GM23338 (cell line): ENCODE measurements at regions not wholly inside any gene's neighbourhood (a gene's known extent, or its start where the extent isn't known, plus 50 kb on each side); places are given as distances from the start of the nearest gene placed in this dataset.

Experiments
- ATAC-seq: fragments of 200-7000 bp; cut with Tn5 transposase; 3 replicates; pipeline ENCODE4 v1.9.1; 2020
- DNase-seq: peaks from one replicate; pipeline ENCODE4 v3.0.0-alpha.2; 2015; ENCODE audit warnings: low spot score
- H2AFZ ChIP-seq: fragments of 200-600 bp; sonication (generic); 2 replicates; pipeline ENCODE4 v1.8.0; 2016; ENCODE audit warnings: antibody characterized with exemption, mild to moderate bottlenecking, moderate library complexity
- H3F3A ChIP-seq: fragments of 200-600 bp; sonication (generic); replicated peaks from 2 replicates; pipeline ENCODE4 v1.8.0; 2017; ENCODE audit warnings: antibody characterized with exemption, mixed run types, low read depth
- H3K27ac ChIP-seq: fragments of 200-600 bp; sonication (generic); 2 replicates; pipeline ENCODE4 v1.6.1; 2016; ENCODE audit warnings: low read depth
- H3K27me3 ChIP-seq: fragments of 200-600 bp; sonication (generic); 2 replicates; pipeline ENCODE4 v1.8.0; 2016; ENCODE audit warnings: mild to moderate bottlenecking, mixed run types, moderate library complexity; ENCODE audit not compliant: insufficient read depth
- H3K36me3 ChIP-seq: fragments of 200-600 bp; sonication (generic); 2 replicates; pipeline ENCODE4 v1.8.0; 2016; ENCODE audit warnings: mild to moderate bottlenecking; ENCODE audit not compliant: insufficient read depth
- H3K4me1 ChIP-seq: fragments of 200-600 bp; sonication (generic); 2 replicates; pipeline ENCODE4 v1.8.0; 2016; ENCODE audit warnings: mild to moderate bottlenecking, moderate library complexity; ENCODE audit not compliant: insufficient read depth
- H3K4me2 ChIP-seq: fragments of 200-600 bp; sonication (generic); 2 replicates; pipeline ENCODE4 v1.7.1; 2017; ENCODE audit warnings: mixed run types
- H3K4me3 ChIP-seq: fragments of 200-600 bp; sonication (generic); 2 replicates; pipeline ENCODE4 v1.6.1; 2016; ENCODE audit warnings: mixed run types
- H3K79me2 ChIP-seq: fragments of 200-600 bp; sonication (generic); replicated peaks from 2 replicates; pipeline ENCODE4 v1.8.0; 2017; ENCODE audit warnings: mild to moderate bottlenecking; ENCODE audit not compliant: insufficient read depth
- H3K9me2 ChIP-seq: fragments of 200-600 bp; sonication (generic); 2 replicates; pipeline ENCODE4 v1.8.0; 2017; ENCODE audit not compliant: insufficient read depth
- H4K20me1 ChIP-seq: fragments of 200-600 bp; sonication (generic); replicated peaks from 2 replicates; pipeline ENCODE4 v1.8.0; 2017; ENCODE audit warnings: mild to moderate bottlenecking; ENCODE audit not compliant: insufficient read depth
- H3K27ac Mint-ChIP-seq: 2 replicates; pipeline ENCODE4 v1.8.0; 2020; ENCODE audit warnings: inconsistent platforms, mild to moderate bottlenecking, moderate library complexity, mixed read lengths
- H3K27me3 Mint-ChIP-seq: 3 replicates; pipeline ENCODE4 v1.8.0; 2022; ENCODE audit warnings: low read depth, mild to moderate bottlenecking, moderate library complexity, mixed read lengths, inconsistent platforms; ENCODE audit not compliant: insufficient read depth, poor library complexity
- H3K36me3 Mint-ChIP-seq: 3 replicates; pipeline ENCODE4 v1.8.0; 2021; ENCODE audit warnings: low read depth, mild to moderate bottlenecking, inconsistent platforms, moderate library complexity, mixed read lengths
- H3K4me1 Mint-ChIP-seq: 3 replicates; pipeline ENCODE4 v1.8.0; 2020; ENCODE audit warnings: mild to moderate bottlenecking, inconsistent platforms, mixed read lengths
- H3K4me3 Mint-ChIP-seq: 3 replicates; pipeline ENCODE4 v1.8.0; 2021; ENCODE audit warnings: moderate library complexity, mild to moderate bottlenecking, inconsistent platforms, mixed read lengths
- H3K9me3 Mint-ChIP-seq: 3 replicates; pipeline ENCODE4 v1.8.0; 2020; ENCODE audit warnings: moderate library complexity, mild to moderate bottlenecking, inconsistent platforms, mixed read lengths
- CREB1 ChIP-seq: fragments of 250-450 bp; sonication (Bioruptor Pico); IDR thresholded peaks from 2 replicates; pipeline ENCODE4 v1.5.0; 2020; ENCODE audit warnings: low read depth, mild to moderate bottlenecking, moderate library complexity
- CTCF ChIP-seq, 2 experiments: fragments of 200-600 bp in 1 of 2; sonication (generic) in 1 of 2; conservative IDR thresholded peaks; 2 replicates each; pipeline versions ENCODE4 v1.5.1 to v1.6.1; 2016 to 2017; ENCODE audit warnings: antibody characterized with exemption in 2 of 2, low read depth in 2 of 2, mild to moderate bottlenecking in 2 of 2, moderate library complexity in 1 of 2
- ETS1 ChIP-seq: IDR thresholded peaks from 2 replicates; pipeline ENCODE4 v1.6.1; 2016; ENCODE audit warnings: antibody characterized with exemption
- EZH2 ChIP-seq: fragments of 200-600 bp; sonication (generic); IDR thresholded peaks from one replicate; pipeline ENCODE4 v1.8.0; 2017; ENCODE audit warnings: antibody characterized with exemption, mild to moderate bottlenecking, low read depth; ENCODE audit not compliant: unreplicated experiment
- EZH2phosphoT487 ChIP-seq: fragments of 200-600 bp; sonication (generic); IDR thresholded peaks from one replicate; pipeline ENCODE4 v1.8.1; 2018; ENCODE audit warnings: antibody characterized with exemption; ENCODE audit not compliant: unreplicated experiment
- JUNB ChIP-seq: IDR thresholded peaks from one replicate; pipeline ENCODE4 v1.6.1; 2016; ENCODE audit warnings: antibody characterized with exemption; ENCODE audit not compliant: unreplicated experiment
- NANOG ChIP-seq: IDR thresholded peaks from 2 replicates; pipeline ENCODE4 v1.6.1; 2016; ENCODE audit warnings: antibody characterized with exemption, borderline replicate concordance
- POLR2AphosphoS5 ChIP-seq: IDR thresholded peaks from 2 replicates; pipeline ENCODE4 v1.6.1; 2016; ENCODE audit warnings: antibody characterized with exemption, low read depth
- REST ChIP-seq: IDR thresholded peaks from one replicate; pipeline ENCODE4 v1.6.1; 2018; ENCODE audit warnings: antibody characterized with exemption; ENCODE audit not compliant: unreplicated experiment
- STAT1 ChIP-seq: IDR thresholded peaks from one replicate; pipeline ENCODE4 v1.6.1; 2016; ENCODE audit warnings: antibody characterized with exemption; ENCODE audit not compliant: unreplicated experiment
- ZNF114 ChIP-seq: fragments of 250-450 bp; sonication (Bioruptor Pico); IDR thresholded peaks from 2 replicates; pipeline ENCODE4 v1.5.0; 2020; ENCODE audit warnings: mild to moderate bottlenecking, moderate library complexity
- ZNF331 ChIP-seq: fragments of 250-450 bp; sonication (Bioruptor Pico); IDR thresholded peaks from 2 replicates; pipeline ENCODE4 v1.5.0; 2020; ENCODE audit warnings: low read depth, mild to moderate bottlenecking, moderate library complexity
- ZNF462 ChIP-seq: fragments of 250-450 bp; sonication (Bioruptor Pico); IDR thresholded peaks from 2 replicates; pipeline ENCODE4 v1.5.0; 2020; ENCODE audit warnings: mild to moderate bottlenecking, moderate library complexity

GRCh38 chr6:117126213-117126612 lies 139.1 kb upstream of the VGLL2 start:
- TF ChIP-seq EZH2phosphoT487 (no peak), EZH2 (no peak), POLR2AphosphoS5 (no peak), ZNF462 (CRISPR knock-in tag) (no peak), ZNF331 (no peak), NANOG (no peak), REST (no peak), JUNB (no peak), CREB1 (CRISPR knock-in tag) (no peak), ETS1 (no peak), ZNF114 (CRISPR knock-in tag) (no peak), CTCF (conservative IDR thresholded peaks at IDR 0.05; ENCODE audit: low read depth in 2 of 2) (no peak), STAT1 (no peak)
- Histone ChIP-seq H4K20me1 (no peaks in the 10 kb centered on the region), H3K79me2 (no peaks in the 10 kb centered on the region), H2AFZ (no peak overlapping the region), H3F3A (no peaks in the 10 kb centered on the region), H3K9me2 (no peaks in the 10 kb centered on the region), H3K4me1 (no peaks in the 10 kb centered on the region), H3K27me3 (no peaks in the 10 kb centered on the region), H3K27ac (no peak overlapping the region), H3K36me3 (no peaks in the 10 kb centered on the region), H3K4me2 (no peak overlapping the region), H3K4me3 (no peak overlapping the region)
- H3K27ac Mint-ChIP-seq, result no peak overlapping the region
- no peaks in the 10 kb centered on the region for H3K27me3 Mint-ChIP-seq
- ATAC-seq (no peak), DNase-seq (no peak)
- H3K36me3 Mint-ChIP-seq, result no peaks in the 10 kb centered on the region
- no peaks in the 10 kb centered on the region; the same call in 2 of the 3 replicates for H3K9me3 Mint-ChIP-seq
- H3K4me1 Mint-ChIP-seq, result no peaks in the 10 kb centered on the region
- no peak overlapping the region for H3K4me3 Mint-ChIP-seq
